ES-I3 (cell line): ENCODE measurements at regions not wholly inside any gene's neighbourhood (a gene's known extent, or its start where the extent isn't known, plus 50 kb on each side); places are given as distances from the start of the nearest gene placed in this dataset.

Source experiments
- H3K36me3 ChIP-seq: 2 replicates; pipeline ENCODE4 v1.6.1; 2013; ENCODE audit warnings: mild to moderate bottlenecking, low read length, control low read depth, moderate library complexity; ENCODE audit not compliant: insufficient read depth
- H3K4me1 ChIP-seq: 2 replicates; pipeline ENCODE4 v1.6.1; 2013; ENCODE audit warnings: mild to moderate bottlenecking, control low read depth, low read length; ENCODE audit not compliant: insufficient read depth
- H3K9ac ChIP-seq: 2 replicates; pipeline ENCODE4 v1.6.1; 2013; ENCODE audit warnings: low read depth, mild to moderate bottlenecking, low read length, moderate library complexity
- H3K9me3 ChIP-seq: 2 replicates; pipeline ENCODE4 v1.6.1; 2013; ENCODE audit warnings: mild to moderate bottlenecking, low read length, moderate library complexity; ENCODE audit not compliant: control insufficient read depth, insufficient read depth

GRCh38 chr6:105882121-105882803 lies 203.9 kb upstream of the PRDM1 start:
- Histone ChIP-seq H3K36me3 (no peaks in the 10 kb centered on the region), H3K4me1 (no peaks in the 10 kb centered on the region; the same call in 1 of the 2 replicates), H3K9me3 (no peaks in the 10 kb centered on the region), H3K9ac (no peak overlapping the region)

- no peaks in the 10 kb centered on the region for H3K4me1 ChIP-seq
- no peaks in the 10 kb centered on the region for H3K36me3 ChIP-seq
- H3K9ac ChIP-seq = no peak overlapping the region
- no peaks in the 10 kb centered on the region for H3K9me3 ChIP-seq
Observed at GRCh38 chr6:105881608-105882007, 204.5 kb upstream of the PRDM1 start.

GRCh38 chr6:105880030-105880492 lies 206.1 kb upstream of the PRDM1 start:
- H3K9ac ChIP-seq = no peak overlapping the region
- H3K9me3 ChIP-seq = no peaks in the 10 kb centered on the region
- no peaks in the 10 kb centered on the region for H3K36me3 ChIP-seq
- H3K4me1 ChIP-seq = no peaks in the 10 kb centered on the region

GRCh38 chr6:105879146-105879545 lies 207.0 kb upstream of the PRDM1 start:
- H3K36me3 ChIP-seq = no peaks in the 10 kb centered on the region
- H3K9me3 ChIP-seq = no peaks in the 10 kb centered on the region
- no peaks in the 10 kb centered on the region for H3K4me1 ChIP-seq
- no peak overlapping the region for H3K9ac ChIP-seq

- Histone ChIP-seq H3K9me3 (no peaks in the 10 kb centered on the region), H3K9ac (no peak overlapping the region), H3K36me3 (no peaks in the 10 kb centered on the region), H3K4me1 (no peaks in the 10 kb centered on the region)
Observed at GRCh38 chr6:105875974-105876640, 210.0 kb upstream of the PRDM1 start.

- Histone ChIP-seq H3K9me3 (no peaks in the 10 kb centered on the region), H3K9ac (no peak overlapping the region), H3K4me1 (no peaks in the 10 kb centered on the region; the same call in 1 of the 2 replicates), H3K36me3 (no peaks in the 10 kb centered on the region)
Observed at GRCh38 chr6:105874835-105875626, 211.1 kb upstream of the PRDM1 start.

- no peaks in the 10 kb centered on the region for H3K36me3 ChIP-seq
- no peaks in the 10 kb centered on the region; the same call in 1 of the 2 replicates for H3K4me1 ChIP-seq
- no peaks in the 10 kb centered on the region for H3K9me3 ChIP-seq
- no peak overlapping the region for H3K9ac ChIP-seq
Observed at GRCh38 chr6:105873799-105874198, 212.3 kb upstream of the PRDM1 start.

- no peaks in the 10 kb centered on the region for H3K9me3 ChIP-seq
- no peaks in the 10 kb centered on the region; the same call in 1 of the 2 replicates for H3K4me1 ChIP-seq
- no peak overlapping the region for H3K9ac ChIP-seq
- no peaks in the 10 kb centered on the region for H3K36me3 ChIP-seq
Observed at GRCh38 chr6:105873211-105873704, 212.9 kb upstream of the PRDM1 start.

- H3K9me3 ChIP-seq = no peaks in the 10 kb centered on the region
- no peaks in the 10 kb centered on the region; the same call in 1 of the 2 replicates for H3K4me1 ChIP-seq
- H3K36me3 ChIP-seq = no peaks in the 10 kb centered on the region
- no peak overlapping the region for H3K9ac ChIP-seq
Observed at GRCh38 chr6:105872249-105872648, 213.9 kb upstream of the PRDM1 start.

GRCh38 chr6:105871542-105871941 lies 214.6 kb upstream of the PRDM1 start:
- no peaks in the 10 kb centered on the region; the same call in 1 of the 2 replicates for H3K4me1 ChIP-seq
- no peaks in the 10 kb centered on the region for H3K9me3 ChIP-seq
- no peaks in the 10 kb centered on the region for H3K36me3 ChIP-seq
- no peak overlapping the region for H3K9ac ChIP-seq

- H3K36me3 ChIP-seq = no peaks in the 10 kb centered on the region
- H3K9me3 ChIP-seq = no peaks in the 10 kb centered on the region
- H3K4me1 ChIP-seq = no peaks in the 10 kb centered on the region; the same call in 1 of the 2 replicates
- no peak overlapping the region for H3K9ac ChIP-seq
Observed at GRCh38 chr6:105869835-105870440, 216.2 kb upstream of the PRDM1 start.

GRCh38 chr6:105868823-105869460 lies 217.2 kb upstream of the PRDM1 start:
- Histone ChIP-seq H3K4me1 (no peaks in the 10 kb centered on the region; the same call in 1 of the 2 replicates), H3K36me3 (no peaks in the 10 kb centered on the region), H3K9me3 (no peaks in the 10 kb centered on the region), H3K9ac (no peak overlapping the region)

- H3K9ac ChIP-seq = no peak overlapping the region
Observed at GRCh38 chr6:105867821-105868220, 218.3 kb upstream of the PRDM1 start.

More at GRCh38 chr6:105867821-105868220, 218.3 kb upstream of the PRDM1 start:
- Histone ChIP-seq H3K9me3 (no peaks in the 10 kb centered on the region), H3K36me3 (no peaks in the 10 kb centered on the region), H3K4me1 (no peaks in the 10 kb centered on the region; the same call in 1 of the 2 replicates)
